HCT116 (cell line): ENCODE measurements at regions not wholly inside any gene's neighbourhood (a gene's known extent, or its start where the extent isn't known, plus 50 kb on each side); places are given as distances from the start of the nearest gene placed in this dataset.
"Not testable (repeated sequence)": the region's sequence is repeated elsewhere in the genome, so short reads cannot be mapped to it uniquely, and the experiment has no call there.

Experiments used
- ATAC-seq: fragments of 200-7000 bp; cut with Tn5 transposase; 2 replicates; pipeline ENCODE4 v1.9.1; 2020; ENCODE audit warnings: mild to moderate bottlenecking, moderate library complexity
- BruUV-seq: library from RNA; stranded (reverse); fragments of 400-500 nt; replicated peaks from 2 replicates; lab custom pipeline; 2021; lab: Mats Ljungman, UMichigan
- CTCF ChIA-PET: fragments of 300-600 bp; sonication (Branson Sonifier 250); formaldehyde crosslinking; loops from one replicate; lab custom pipeline; 2021; ENCODE audit warnings: antibody characterized with exemption; lab: Charles Lee
- POLR2A ChIA-PET: fragments of 300-600, 350-600 bp; sonication (Branson Sonifier 250); formaldehyde crosslinking; loops from one replicate; lab custom pipeline; 2021; ENCODE audit warnings: antibody characterized with exemption; lab: Charles Lee
- RAD21 ChIA-PET, 2 experiments: fragments of 300-600 bp; sonication (Branson Sonifier 250); formaldehyde crosslinking; loops; one replicate each; lab custom pipeline; 2023; ENCODE audit warnings: low total read pairs in 2 of 2; ENCODE audit not compliant: uncharacterized antibody in 2 of 2, unreplicated experiment in 2 of 2, low non-redundant PET in 1 of 2; lab: Charles Lee
- DNase-seq: peaks from one replicate; pipeline ENCODE4 v3.0.0-alpha.2; 2010; ENCODE audit warnings: low read depth, low spot score
- H2AFZ ChIP-seq: fragments of 200-600 bp; shearing (Covaris generic), sonication (generic); 2 replicates; pipeline ENCODE4 v1.6.1; 2017; ENCODE audit warnings: low read depth, mixed run types, mixed read lengths, antibody characterized with exemption, low read length; ENCODE audit not compliant: poor library complexity, severe bottlenecking
- H3K27ac ChIP-seq: 2 replicates; pipeline ENCODE4 v1.5.1; 2012; ENCODE audit warnings: low read depth, low read length
- H3K27me3 ChIP-seq: fragments of 200-600 bp; sonication (generic); 2 replicates; pipeline ENCODE4 v1.6.1; 2016; ENCODE audit warnings: mixed run types, low read length, mixed read lengths; ENCODE audit not compliant: insufficient read depth
- H3K36me3 ChIP-seq, 2 experiments: fragments of 200-500 bp in 1 of 2; fragments of 200-600 bp in 1 of 2; sonication (Bioruptor generic) in 1 of 2; sonication (generic) in 1 of 2; 2 replicates each; pipeline versions ENCODE4 v1.5.1 to v1.6.1; 2014 to 2016; ENCODE audit warnings: low read length in 2 of 2, inconsistent platforms in 1 of 2, mixed read lengths in 1 of 2, mixed run types in 1 of 2; ENCODE audit not compliant: insufficient read depth in 2 of 2, control insufficient read depth in 1 of 2
- H3K4me1 ChIP-seq, 2 experiments: fragments of 200-600 bp in 1 of 2; sonication (generic) in 1 of 2; 2 replicates each; pipeline versions ENCODE4 v1.5.1 to v1.6.1; 2012 to 2017; ENCODE audit warnings: low read length in 2 of 2, inconsistent platforms in 1 of 2, mild to moderate bottlenecking in 1 of 2, mixed read lengths in 1 of 2, mixed run types in 1 of 2, moderate library complexity in 1 of 2; ENCODE audit not compliant: insufficient read depth in 2 of 2, control insufficient read depth in 1 of 2
- H3K4me2 ChIP-seq: fragments of 200-600 bp; sonication (generic); 2 replicates; pipeline ENCODE4 v1.6.1; 2017; ENCODE audit warnings: mixed run types, low read length, mixed read lengths
- H3K4me3 ChIP-seq, 2 experiments: fragments of 200-600 bp in 1 of 2; sonication (generic) in 1 of 2; replicated peaks in 1 of 2; 2 replicates each; pipeline ENCODE4 v1.5.1; 2011 to 2016; ENCODE audit warnings: low read length in 2 of 2, control low read depth in 1 of 2, low read depth in 1 of 2, mild to moderate bottlenecking in 1 of 2, mixed read lengths in 1 of 2, mixed run types in 1 of 2
- H3K79me2 ChIP-seq: fragments of 200-600 bp; sonication (generic); 2 replicates; pipeline ENCODE4 v1.6.1; 2017; ENCODE audit warnings: mild to moderate bottlenecking, mixed run types, low read length, moderate library complexity, mixed read lengths; ENCODE audit not compliant: insufficient read depth
- H3K9ac ChIP-seq: fragments of 200-600 bp; sonication (generic); 2 replicates; pipeline ENCODE4 v1.6.1; 2016; ENCODE audit warnings: low read length, mixed read lengths
- H3K9me2 ChIP-seq: fragments of 200-600 bp; sonication (generic), shearing (Covaris generic); 2 replicates; pipeline ENCODE4 v1.6.1; 2017; ENCODE audit warnings: mixed run types, mild to moderate bottlenecking, moderate library complexity; ENCODE audit not compliant: insufficient read depth
- H3K9me3 ChIP-seq, 2 experiments: fragments of 200-500 bp in 1 of 2; fragments of 200-600 bp in 1 of 2; sonication (Bioruptor generic) in 1 of 2; sonication (generic) in 1 of 2; 2 replicates each; pipeline ENCODE4 v1.6.1; 2014 to 2017; ENCODE audit warnings: low read length in 2 of 2, mixed read lengths in 2 of 2, inconsistent platforms in 1 of 2, low read depth in 1 of 2, mild to moderate bottlenecking in 1 of 2, mixed run types in 1 of 2, moderate library complexity in 1 of 2; ENCODE audit not compliant: control insufficient read depth in 1 of 2, insufficient read depth in 1 of 2
- H4K20me1 ChIP-seq: fragments of 200-600 bp; sonication (generic), shearing (Covaris generic); 2 replicates; pipeline ENCODE4 v1.6.1; 2017; ENCODE audit warnings: mixed run types, mild to moderate bottlenecking, moderate library complexity; ENCODE audit not compliant: insufficient read depth
- CTCF ChIP-seq, 3 experiments: fragments of 200-600 bp in 1 of 3; sonication (generic) in 1 of 3; IDR thresholded peaks in 2 of 3; conservative IDR thresholded peaks in 1 of 3; 2 replicates each; pipeline ENCODE4 v1.5.1; 2012 to 2017; ENCODE audit warnings: low read depth in 2 of 3, low read length in 2 of 3, antibody characterized with exemption in 1 of 3, borderline replicate concordance in 1 of 3, control low read depth in 1 of 3, mild to moderate bottlenecking in 1 of 3, mixed read lengths in 1 of 3, mixed run types in 1 of 3, moderate library complexity in 1 of 3; ENCODE audit not compliant: insufficient read depth in 1 of 3
- EGR1 ChIP-seq: IDR thresholded peaks from 2 replicates; pipeline ENCODE4 v1.6.1; 2012; ENCODE audit warnings: low read depth
- JUND ChIP-seq: IDR thresholded peaks from 2 replicates; pipeline ENCODE4 v1.6.1; 2012
- MAX ChIP-seq: IDR thresholded peaks from 2 replicates; pipeline ENCODE4 v1.6.1; 2012
- TCF7L2 ChIP-seq: IDR thresholded peaks from 2 replicates; pipeline ENCODE4 v1.7.0; 2011; ENCODE audit warnings: borderline replicate concordance, inconsistent platforms; ENCODE audit not compliant: insufficient read depth, insufficient read length; ENCODE audit errors: extremely low read depth
- ZBTB33 ChIP-seq: IDR thresholded peaks from 2 replicates; pipeline ENCODE4 v1.6.1; 2011; ENCODE audit warnings: mild to moderate bottlenecking, low read length, moderate library complexity; ENCODE audit not compliant: insufficient replicate concordance; ENCODE audit errors: extremely low read depth
- intact Hi-C: fragments of 100-400 bp; cut with micrococcal nuclease; formaldehyde crosslinking; loops from 2 replicates; pipeline ENCODE4 v1.10.0; 2022

GRCh38 chr2:83795777-83796176 lies 663.3 kb downstream of the SUCLG1 start:
- Histone ChIP-seq H3K36me3 (no peaks in the 10 kb centered on the region), H3K27me3 (no peaks in the 10 kb centered on the region), H3K4me3 (no peak overlapping the region), H3K4me1 (no peaks in the 10 kb centered on the region), H3K9ac (no peak overlapping the region), H3K79me2 (no peaks in the 10 kb centered on the region), H4K20me1 (no peaks in the 10 kb centered on the region), H3K9me2 (no peaks in the 10 kb centered on the region), H3K4me2 (no peak overlapping the region), H3K27ac (no peak overlapping the region), H2AFZ (no peak overlapping the region), H3K9me3 (no peaks in the 10 kb centered on the region)
- ChIA-PET RAD21 (no interaction called here), CTCF (no interaction called here), POLR2A (no interaction called here)
- no TSS peak for BruUV-seq
- DNase-seq (no peak), ATAC-seq (no peak)
- intact Hi-C loops = no loop called here
- no peak for TF ChIP-seq TCF7L2
- TF ChIP-seq ZBTB33 = no peak
- no peak for TF ChIP-seq JUND
- TF ChIP-seq EGR1 = no peak
- no peak for TF ChIP-seq MAX
- no peak for TF ChIP-seq CTCF (IDR thresholded peaks at IDR 0.05 in 2 of 3, conservative IDR thresholded peaks at IDR 0.05 in 1 of 3; ENCODE audit: borderline replicate concordance in 1 of 3, insufficient read depth in 1 of 3, low read depth in 2 of 3, low read length in 2 of 3)

GRCh38 chr2:83790467-83790866 lies 668.6 kb downstream of the SUCLG1 start:
- H3K9me2 ChIP-seq, intact Hi-C loops, POLR2A ChIA-PET, H3K9me3 ChIP-seq, H3K27me3 ChIP-seq, H2AFZ ChIP-seq, H4K20me1 ChIP-seq, RAD21 ChIA-PET, H3K36me3 ChIP-seq, H3K4me2 ChIP-seq, BruUV-seq, CTCF ChIA-PET, DNase-seq, H3K79me2 ChIP-seq, H3K27ac ChIP-seq, H3K4me1 ChIP-seq, H3K4me3 ChIP-seq, ATAC-seq, H3K9ac ChIP-seq: not testable (repeated sequence)

- H3K9me3 ChIP-seq, RAD21 ChIA-PET, H2AFZ ChIP-seq, H3K27ac ChIP-seq, CTCF ChIA-PET, H3K36me3 ChIP-seq, ATAC-seq, DNase-seq, H3K79me2 ChIP-seq, H3K9ac ChIP-seq, H3K4me1 ChIP-seq, H3K27me3 ChIP-seq, H3K4me3 ChIP-seq, POLR2A ChIA-PET, BruUV-seq, H3K9me2 ChIP-seq, intact Hi-C loops, H4K20me1 ChIP-seq, H3K4me2 ChIP-seq: not testable (repeated sequence)
Observed at GRCh38 chr2:83789674-83790073, 669.4 kb downstream of the SUCLG1 start.
